Stimulated activated CD4-positive, alpha-beta T cell treated with anti-CD3 and anti-CD28 coated beads, Interleukin-1b, Interleukin-23, amount 100 ng/mL, for 48 hours (primary cell): ENCODE measurements at regions not wholly inside any gene's neighbourhood (a gene's known extent, or its start where the extent isn't known, plus 50 kb on each side); places are given as distances from the start of the nearest gene placed in this dataset.

Experiments
- DNase-seq: peaks from one replicate; pipeline ENCODE4 v3.0.0-alpha.2; 2020

- DNase-seq = no peak
These were observed 109.4 kb upstream of the GPRIN3 start for GRCh38 chr4:89416960-89417359.

GRCh38 chr4:89413518-89413917 lies 105.9 kb upstream of the GPRIN3 start:
- DNase-seq = no peak

GRCh38 chr4:89411539-89412309 lies 104.1 kb upstream of the GPRIN3 start:
- DNase-seq = no peak

- DNase-seq = no peak
These were observed 103.1 kb upstream of the GPRIN3 start for GRCh38 chr4:89410687-89411086.

- DNase-seq = no peak
These were observed 96.9 kb upstream of the GPRIN3 start for GRCh38 chr4:89404530-89404929.

- no peak for DNase-seq
These were observed 96.2 kb upstream of the GPRIN3 start for GRCh38 chr4:89403826-89404225.

GRCh38 chr4:89400287-89401035 lies 92.9 kb upstream of the GPRIN3 start:
- no peak for DNase-seq

- no peak for DNase-seq
These were observed 91.0 kb upstream of the GPRIN3 start for GRCh38 chr4:89398644-89399043.

GRCh38 chr4:89398146-89398545 lies 90.5 kb upstream of the GPRIN3 start:
- DNase-seq = no peak

- no peak for DNase-seq
These were observed 89.8 kb upstream of the GPRIN3 start for GRCh38 chr4:89397441-89397840.

- no peak for DNase-seq
These were observed 74.8 kb upstream of the GPRIN3 start for GRCh38 chr4:89382439-89382838.

- DNase-seq = no peak
These were observed 73.4 kb upstream of the GPRIN3 start for GRCh38 chr4:89380980-89381379.

GRCh38 chr4:89379511-89380044 lies 72.0 kb upstream of the GPRIN3 start:
- no peak for DNase-seq

GRCh38 chr4:89373394-89373793 lies 65.8 kb upstream of the GPRIN3 start:
- DNase-seq = no peak

GRCh38 chr4:89371614-89372013 lies 64.0 kb upstream of the GPRIN3 start:
- DNase-seq = no peak

GRCh38 chr4:89369581-89369980 lies 62.0 kb upstream of the GPRIN3 start:
- no peak for DNase-seq

GRCh38 chr4:89368861-89369260 lies 61.3 kb upstream of the GPRIN3 start:
- DNase-seq = no peak

GRCh38 chr4:89365776-89366175 lies 58.2 kb upstream of the GPRIN3 start:
- DNase-seq = no peak

GRCh38 chr4:89365375-89365774 lies 57.8 kb upstream of the GPRIN3 start:
- no peak for DNase-seq

- no peak for DNase-seq
These were observed 56.9 kb upstream of the GPRIN3 start for GRCh38 chr4:89364541-89364940.

GRCh38 chr4:89363786-89364185 lies 56.2 kb upstream of the GPRIN3 start:
- no peak for DNase-seq

GRCh38 chr4:89358935-89359638 lies 51.5 kb upstream of the GPRIN3 start:
- no peak for DNase-seq

GRCh38 chr4:89357787-89358186 lies 50.2 kb upstream of the GPRIN3 start:
- no peak for DNase-seq
